ENCODE measurements at regions not wholly inside any gene's neighbourhood (a gene's known extent, or its start where the extent isn't known, plus 50 kb on each side); places are given as distances from the start of the nearest gene placed in this dataset.

- Histone ChIP-seq H3K36me3 (replicated peaks; ENCODE audit: insufficient read depth, low read length) (no peaks in the 10 kb centered on the region), H3K9me2 (replicated peaks; ENCODE audit: insufficient read depth, low read length) (no peaks in the 10 kb centered on the region), H4K20me1 (ENCODE audit: insufficient read depth, low read length) (no peaks in the 10 kb centered on the region), H3K4me2 (ENCODE audit: low read depth, low read length) (no peak overlapping the region), H3K79me2 (ENCODE audit: low read length) (no peaks in the 10 kb centered on the region), H3F3A (ENCODE audit: insufficient read depth, low read length) (no peaks in the 10 kb centered on the region), H2AFZ (ENCODE audit: low read length) (no peak overlapping the region), H3K27ac (ENCODE audit: low read length) (no peak overlapping the region), H3K9me3 (replicated peaks; ENCODE audit: insufficient read depth, low read length) (no peaks in the 10 kb centered on the region), H3K4me1 (ENCODE audit: low read length) (peaks cover 8% of the 10 kb centered on the region; the same call in 1 of the 2 replicates), H3K4me3 (ENCODE audit: low read length) (no peak overlapping the region), H3K9ac (ENCODE audit: low read length) (no peak overlapping the region), H3K27me3 (replicated peaks; ENCODE audit: insufficient read depth, low read length) (no peaks in the 10 kb centered on the region)
- DNase-seq: no peak
- TF ChIP-seq CTCF (IDR thresholded peaks at IDR 0.05; ENCODE audit: low read length) (no peak), EZH2phosphoT487 (IDR thresholded peaks at IDR 0.05; ENCODE audit: low read length) (no peak), EZH2 (optimal IDR thresholded peaks at IDR 0.05; ENCODE audit: low read depth, low read length) (no peak)
Observed at GRCh38 chr4:181796502-181796901, 446.7 kb upstream of the TENM3 start.

DNA sequence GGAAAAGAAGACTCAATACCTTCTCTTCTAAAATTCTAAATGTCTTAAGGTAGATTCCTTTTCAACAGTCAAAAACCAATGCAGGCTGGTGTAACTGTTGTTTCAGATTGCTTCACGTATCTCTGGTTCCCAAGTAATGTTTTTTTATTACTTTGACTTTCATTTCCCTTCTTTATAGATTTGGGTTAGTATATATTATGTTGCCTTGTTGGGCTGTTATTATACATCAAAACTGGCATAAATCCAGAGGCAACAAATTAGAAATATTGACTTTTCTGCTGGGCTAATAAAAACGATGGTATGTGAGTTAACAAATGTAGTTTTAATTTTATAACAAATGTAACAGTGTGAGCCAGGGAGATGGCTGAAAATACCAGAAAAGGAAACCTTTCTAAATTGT is 444.7 kb upstream of the TENM3 start:
- no peak overlapping the region for H3K4me2 ChIP-seq (ENCODE audit: low read depth, low read length)
- peaks cover 15% of the 10 kb centered on the region for H3K4me1 ChIP-seq (ENCODE audit: low read length)
- H3F3A ChIP-seq (ENCODE audit: insufficient read depth, low read length): no peaks in the 10 kb centered on the region
- no peak overlapping the region for H3K9ac ChIP-seq (ENCODE audit: low read length)
- H3K9me2 ChIP-seq (replicated peaks; ENCODE audit: insufficient read depth, low read length): no peaks in the 10 kb centered on the region
- no peaks in the 10 kb centered on the region for H3K36me3 ChIP-seq (replicated peaks; ENCODE audit: insufficient read depth, low read length)
- DNase-seq: no peak
- H3K9me3 ChIP-seq (replicated peaks; ENCODE audit: insufficient read depth, low read length): no peaks in the 10 kb centered on the region
- no peak overlapping the region for H3K4me3 ChIP-seq (ENCODE audit: low read length)
- no peaks in the 10 kb centered on the region for H4K20me1 ChIP-seq (ENCODE audit: insufficient read depth, low read length)
- no peak overlapping the region for H3K27ac ChIP-seq (ENCODE audit: low read length)
- no peaks in the 10 kb centered on the region for H3K27me3 ChIP-seq (replicated peaks; ENCODE audit: insufficient read depth, low read length)
- TF ChIP-seq EZH2phosphoT487 (IDR thresholded peaks at IDR 0.05; ENCODE audit: low read length): no peak
- TF ChIP-seq CTCF (IDR thresholded peaks at IDR 0.05; ENCODE audit: low read length): no peak
- no peak for TF ChIP-seq EZH2 (optimal IDR thresholded peaks at IDR 0.05; ENCODE audit: low read depth, low read length)
- no peak overlapping the region for H2AFZ ChIP-seq (ENCODE audit: low read length)
- H3K79me2 ChIP-seq (ENCODE audit: low read length): no peaks in the 10 kb centered on the region

- peaks cover 15% of the 10 kb centered on the region for H3K4me1 ChIP-seq (ENCODE audit: low read length)
- no peaks in the 10 kb centered on the region for H3K79me2 ChIP-seq (ENCODE audit: low read length)
- H4K20me1 ChIP-seq (ENCODE audit: insufficient read depth, low read length): no peaks in the 10 kb centered on the region
- H3K27ac ChIP-seq (ENCODE audit: low read length): no peak overlapping the region
- H3K4me3 ChIP-seq (ENCODE audit: low read length): no peak overlapping the region
- no peak overlapping the region for H3K9ac ChIP-seq (ENCODE audit: low read length)
- no peak for DNase-seq
- H3K27me3 ChIP-seq (replicated peaks; ENCODE audit: insufficient read depth, low read length): no peaks in the 10 kb centered on the region
- H3K4me2 ChIP-seq (ENCODE audit: low read depth, low read length): no peak overlapping the region
- H3K9me3 ChIP-seq (replicated peaks; ENCODE audit: insufficient read depth, low read length): no peaks in the 10 kb centered on the region
- H2AFZ ChIP-seq (ENCODE audit: low read length): no peak overlapping the region
- H3K36me3 ChIP-seq (replicated peaks; ENCODE audit: insufficient read depth, low read length): no peaks in the 10 kb centered on the region
- no peaks in the 10 kb centered on the region for H3F3A ChIP-seq (ENCODE audit: insufficient read depth, low read length)
- no peaks in the 10 kb centered on the region for H3K9me2 ChIP-seq (replicated peaks; ENCODE audit: insufficient read depth, low read length)
- TF ChIP-seq EZH2 (optimal IDR thresholded peaks at IDR 0.05; ENCODE audit: low read depth, low read length) (no peak), EZH2phosphoT487 (IDR thresholded peaks at IDR 0.05; ENCODE audit: low read length) (no peak), CTCF (IDR thresholded peaks at IDR 0.05; ENCODE audit: low read length) (no peak)
Observed at GRCh38 chr4:181799561-181800069, 443.6 kb upstream of the TENM3 start.

All from MM.1S (cell line).